ENCODE measurements at regions not wholly inside any gene's neighbourhood (a gene's known extent, or its start where the extent isn't known, plus 50 kb on each side); places are given as distances from the start of the nearest gene placed in this dataset.

DNA sequence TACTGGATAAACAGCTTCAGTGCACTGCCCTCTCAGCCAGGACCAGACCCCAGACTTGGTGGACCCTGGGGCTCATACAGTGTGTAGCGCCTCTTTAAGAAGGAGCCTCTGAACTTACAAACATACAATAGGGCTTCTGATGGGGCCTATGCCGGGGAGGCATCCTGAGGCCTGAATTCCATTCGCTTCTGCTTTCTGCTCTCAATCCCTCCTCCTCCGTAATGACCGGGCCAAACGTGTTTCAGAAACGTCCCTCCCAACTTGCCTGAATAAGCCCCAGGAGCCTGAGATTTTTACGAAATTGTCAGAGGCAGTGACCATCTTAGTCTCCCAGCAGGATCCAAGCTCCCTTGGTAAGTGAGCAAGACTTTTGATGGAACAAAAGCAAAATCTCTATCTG, 128.1 kb upstream of the BOD1 start:
- no peak for DNase-seq

DNA sequence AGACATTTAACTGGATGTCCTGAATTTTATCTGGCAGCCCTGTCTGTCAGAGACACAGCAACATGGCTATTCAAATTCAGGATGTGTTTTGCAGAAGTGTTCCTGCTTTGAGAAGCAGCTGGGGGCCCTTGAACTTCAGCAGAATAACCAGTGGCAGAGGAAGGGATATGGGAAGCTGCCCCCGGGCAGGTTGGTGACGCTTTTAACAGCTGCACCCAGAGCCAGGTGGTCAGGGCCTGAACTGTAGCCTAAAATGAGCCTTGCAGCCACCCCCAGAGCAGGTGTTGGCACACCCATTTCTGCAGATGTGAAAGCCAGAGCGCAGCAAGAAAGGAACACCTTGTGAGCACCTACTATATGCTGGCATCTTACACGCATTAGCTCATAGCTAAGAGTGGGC, 128.7 kb upstream of the BOD1 start:
- no peak for DNase-seq

DNA sequence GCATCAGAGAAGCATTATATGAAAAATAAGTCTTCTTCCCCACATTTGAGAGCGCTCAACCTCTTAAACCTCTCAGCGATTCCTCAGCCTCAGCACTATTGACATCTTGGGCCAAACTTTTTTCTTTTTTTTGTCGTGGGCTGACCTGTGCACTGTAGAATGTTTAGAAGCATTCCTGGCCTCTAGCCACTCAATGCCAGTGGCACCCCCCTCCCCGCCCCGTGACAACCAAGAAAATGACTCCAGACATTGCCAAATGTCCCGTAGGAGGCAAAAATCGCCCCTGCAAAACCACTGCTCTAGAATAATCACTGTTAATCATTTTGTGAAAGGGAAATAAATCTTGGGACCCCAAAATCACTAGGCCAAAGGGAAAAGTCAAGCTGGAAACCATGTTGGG, 129.1 kb upstream of the BOD1 start:
- DNase-seq: no peak

DNA sequence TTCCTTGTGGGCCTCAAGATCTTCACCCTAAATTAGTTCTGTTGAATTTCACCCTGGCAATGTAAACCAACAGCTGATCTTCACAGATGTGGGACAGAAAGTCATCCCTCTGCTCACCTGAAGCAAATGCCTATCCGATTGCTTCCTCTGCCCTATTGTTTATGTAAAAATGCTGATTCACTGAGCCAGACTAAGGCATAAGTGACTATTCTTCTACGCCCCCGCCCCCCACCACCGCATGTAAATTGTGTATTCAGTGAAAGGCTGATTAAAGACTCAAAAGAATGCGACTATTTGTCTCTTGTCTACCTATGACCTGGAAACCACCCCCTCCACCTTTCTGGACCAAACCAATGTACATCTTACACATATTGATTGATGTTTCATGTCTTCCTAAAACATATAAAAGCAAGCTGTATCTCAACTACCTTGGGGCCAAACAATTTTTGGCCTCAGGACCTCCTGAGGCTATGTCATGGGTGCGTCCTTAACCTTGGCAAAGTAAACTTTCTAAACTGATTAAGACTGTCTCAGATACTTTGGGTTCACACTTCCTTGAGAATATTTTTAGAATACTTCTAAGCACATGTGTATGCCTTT, 129.7 kb upstream of the BOD1 start:
- DNase-seq: no peak

DNA sequence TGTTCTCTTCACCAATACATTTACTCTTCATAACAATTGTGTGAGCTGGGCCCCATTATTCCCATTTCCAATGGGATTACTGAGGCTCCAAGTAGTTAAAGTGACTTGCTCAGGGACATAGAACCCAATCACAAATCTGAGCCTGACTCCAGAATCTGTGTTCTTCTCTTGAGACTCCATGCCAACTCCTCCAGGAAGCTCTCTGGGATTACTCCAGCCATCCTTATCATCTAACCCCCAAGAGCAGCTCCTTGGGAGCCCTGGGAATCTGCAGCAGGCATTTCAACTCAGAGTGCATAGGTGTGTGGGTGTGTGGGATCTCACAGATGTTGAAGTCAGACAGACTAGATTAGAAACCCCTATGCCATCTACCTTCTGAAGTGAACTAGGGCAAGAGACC, 131.4 kb upstream of the BOD1 start:
- no peak for DNase-seq

DNA sequence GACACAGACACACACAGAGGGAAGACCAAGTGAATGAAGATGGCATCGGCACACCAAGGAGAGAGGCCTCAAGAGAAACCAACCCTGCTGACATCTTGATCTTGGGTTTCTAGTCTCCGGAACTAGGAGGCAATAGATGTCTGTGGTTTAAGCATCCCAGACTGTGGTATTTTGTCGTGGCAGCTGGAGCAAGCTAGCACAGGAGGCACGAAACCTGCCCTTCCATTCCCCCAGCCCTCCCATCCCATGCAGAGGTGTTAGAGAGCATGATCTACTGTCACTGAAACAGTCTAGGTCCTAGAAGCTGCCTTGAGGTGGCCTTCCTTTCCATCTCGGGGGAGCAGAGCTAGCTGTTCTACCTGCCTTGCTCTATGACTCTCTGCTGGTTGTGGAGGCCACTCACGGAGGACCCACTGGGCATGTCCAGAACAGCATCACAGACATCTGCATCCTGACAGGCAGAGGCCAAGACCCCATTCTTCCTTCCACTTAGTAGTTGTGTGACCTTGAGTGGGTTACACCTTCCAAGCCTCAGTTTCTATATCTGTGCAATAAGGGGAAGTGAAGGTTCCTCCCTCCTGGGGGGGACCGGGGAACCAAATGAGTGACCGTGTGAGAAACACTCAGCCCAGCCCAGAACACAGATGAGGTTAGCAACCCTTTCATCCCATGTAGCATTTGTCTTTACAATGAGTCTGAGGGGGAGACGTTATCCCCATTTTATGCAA, 134.3 kb upstream of the BOD1 start:
- DNase-seq: no peak

DNA sequence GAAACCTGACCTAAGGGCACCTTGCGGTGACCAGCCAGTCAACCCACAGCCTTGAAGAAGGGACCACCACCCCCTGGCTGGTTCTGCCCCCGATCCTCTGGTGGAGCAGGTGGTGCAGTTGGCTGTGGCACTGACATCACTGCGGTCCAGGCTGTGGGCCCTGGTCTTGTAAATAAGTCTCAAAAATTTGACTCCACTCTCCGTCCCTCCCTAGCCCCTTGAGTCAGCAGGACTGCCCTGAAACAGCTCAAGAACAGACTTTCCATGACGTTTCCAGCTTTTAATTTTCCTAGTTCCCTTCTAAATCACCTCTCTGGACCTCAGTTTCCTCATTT, 134.8 kb upstream of the BOD1 start:
- DNase-seq: no peak

DNA sequence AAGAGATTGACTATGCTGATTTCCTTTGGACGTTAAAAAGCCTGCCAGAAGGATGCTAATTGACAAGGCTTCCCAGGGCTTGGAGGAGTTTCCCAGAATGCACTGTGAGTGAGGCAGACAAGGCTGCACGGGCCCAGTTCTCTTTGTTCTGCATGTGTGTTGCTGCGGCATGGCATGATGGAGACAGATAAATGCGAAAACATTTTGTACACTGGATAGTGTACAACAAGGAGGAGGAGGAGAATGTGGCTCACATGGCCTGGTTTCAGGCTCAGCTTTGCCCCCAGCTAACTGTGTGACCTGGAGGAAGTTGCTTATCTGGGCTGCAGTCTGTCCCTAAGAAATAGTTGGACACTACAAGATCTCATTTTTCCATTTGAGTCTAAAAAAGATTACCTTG, 135.5 kb upstream of the CPEB4 start:
- no peak for DNase-seq

DNA sequence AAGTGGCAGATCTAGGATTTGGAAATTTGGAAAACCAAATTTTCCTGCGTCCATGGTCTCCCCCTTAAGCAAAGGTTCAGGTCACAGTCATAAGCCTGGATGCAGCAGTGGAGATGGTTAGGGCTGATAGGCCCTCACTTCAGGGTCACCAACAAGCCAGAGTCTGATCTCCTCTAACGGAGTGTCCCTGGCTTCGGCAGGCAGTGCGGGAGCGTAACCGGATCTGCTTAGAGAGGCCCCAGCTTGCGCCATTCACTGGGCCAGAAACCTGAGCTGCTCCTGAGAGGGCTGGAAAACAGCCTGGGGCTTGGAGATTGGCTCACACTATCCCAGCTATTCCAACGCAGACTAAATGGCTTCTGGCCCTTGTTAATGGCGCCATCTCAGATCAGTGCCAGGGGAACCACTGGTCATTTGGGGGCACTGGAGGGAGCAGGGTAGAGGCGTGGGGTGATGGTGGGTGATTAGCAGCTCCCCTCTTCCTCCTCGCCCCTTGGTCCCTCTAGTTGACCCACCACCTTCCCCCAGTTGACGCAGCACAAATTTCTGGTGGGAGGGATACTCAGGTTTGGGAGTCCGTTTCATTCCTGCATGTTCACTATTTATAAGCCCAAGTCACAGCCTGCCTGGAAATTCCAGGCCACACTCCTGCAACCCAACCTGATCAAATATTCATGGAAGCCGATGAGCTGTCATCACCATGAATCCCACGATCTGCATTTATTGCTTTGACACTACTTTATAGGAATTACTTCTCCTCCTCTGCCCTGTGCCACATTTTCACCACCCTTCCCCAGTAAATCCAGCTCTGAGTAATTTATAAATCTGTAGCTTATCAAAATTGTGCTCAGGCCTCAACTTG, 134.6 kb upstream of the CPEB4 start:
- peak; percentile 3 for DNase-seq

DNA sequence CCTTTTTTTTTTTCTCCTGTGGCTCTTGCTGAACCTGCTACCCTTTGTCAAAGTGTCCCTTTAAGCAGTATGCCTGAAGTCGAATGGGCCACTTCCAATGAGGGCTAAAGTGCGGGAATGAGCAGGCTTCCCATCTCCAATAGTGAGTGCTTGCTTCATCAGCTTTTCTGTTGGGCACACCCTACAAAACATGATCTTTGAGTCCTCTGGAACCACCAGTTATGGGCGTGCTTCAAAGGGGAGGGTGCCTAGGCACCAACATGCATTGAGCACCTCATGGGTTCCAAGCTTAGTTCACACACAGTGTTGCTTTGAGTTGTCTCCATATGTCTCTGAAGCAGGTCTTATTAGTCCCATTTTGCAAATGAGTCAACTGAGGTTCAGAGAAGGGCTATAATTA, 132.8 kb upstream of the CPEB4 start:
- no peak for DNase-seq

DNA sequence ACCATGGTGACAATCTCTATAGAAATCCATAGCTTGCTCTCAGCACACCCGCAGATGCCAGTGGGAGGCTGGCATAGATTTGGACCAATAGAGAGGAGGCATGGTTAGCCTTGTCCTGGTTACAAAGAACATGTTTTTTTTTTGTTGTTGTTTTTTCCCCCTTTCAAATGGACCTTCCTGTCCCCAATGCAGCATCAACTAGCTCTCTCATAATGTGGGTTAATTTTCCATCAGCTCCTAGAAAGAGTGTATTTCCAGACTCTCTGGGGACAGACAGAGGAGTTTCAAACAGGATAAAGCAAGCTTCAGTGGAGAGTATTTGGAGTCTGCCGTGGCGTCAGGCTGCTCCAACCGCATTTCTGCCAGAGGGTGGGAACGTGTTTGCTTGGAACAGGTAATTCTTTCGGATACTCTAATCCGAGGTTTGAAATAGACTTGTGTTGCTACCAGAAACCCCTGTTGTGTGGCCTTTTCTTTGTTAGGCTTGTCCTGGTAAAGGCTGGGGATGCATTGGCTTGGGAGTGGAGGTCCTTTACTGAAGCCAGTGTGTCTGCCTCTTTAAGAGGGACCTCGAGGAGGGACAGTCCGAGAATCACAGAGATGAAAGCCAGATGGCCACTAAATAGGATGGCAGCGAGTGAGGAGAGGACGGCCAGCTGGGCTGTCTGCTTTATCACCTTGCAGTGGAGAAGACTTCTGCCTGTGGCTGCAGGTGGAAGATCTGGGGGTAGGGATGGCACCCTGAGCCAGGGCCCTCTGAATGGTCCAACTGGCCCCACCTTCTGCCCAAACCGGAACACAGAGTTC, 130.5 kb upstream of the CPEB4 start:
- DNase-seq: no peak

DNA sequence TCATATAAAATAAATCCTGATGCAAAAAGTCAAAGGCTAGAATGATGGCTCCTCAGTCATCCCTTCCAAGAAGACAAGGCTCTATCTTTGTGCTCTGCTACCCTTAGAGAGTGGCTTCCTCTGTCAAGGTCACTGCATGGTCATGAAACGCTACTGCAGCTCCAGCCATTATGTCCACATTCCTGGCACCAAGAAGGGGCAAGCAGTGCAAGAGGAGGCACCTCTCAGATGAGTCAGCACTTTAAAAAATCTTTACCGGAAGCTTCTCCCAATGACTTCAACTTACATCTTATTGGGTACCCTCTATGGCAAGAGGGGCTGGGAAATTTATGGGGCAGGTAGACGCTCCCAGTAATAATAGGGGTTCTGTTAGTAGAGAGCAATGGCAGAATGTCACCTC, 129.5 kb upstream of the CPEB4 start:
- DNase-seq: no peak

DNA sequence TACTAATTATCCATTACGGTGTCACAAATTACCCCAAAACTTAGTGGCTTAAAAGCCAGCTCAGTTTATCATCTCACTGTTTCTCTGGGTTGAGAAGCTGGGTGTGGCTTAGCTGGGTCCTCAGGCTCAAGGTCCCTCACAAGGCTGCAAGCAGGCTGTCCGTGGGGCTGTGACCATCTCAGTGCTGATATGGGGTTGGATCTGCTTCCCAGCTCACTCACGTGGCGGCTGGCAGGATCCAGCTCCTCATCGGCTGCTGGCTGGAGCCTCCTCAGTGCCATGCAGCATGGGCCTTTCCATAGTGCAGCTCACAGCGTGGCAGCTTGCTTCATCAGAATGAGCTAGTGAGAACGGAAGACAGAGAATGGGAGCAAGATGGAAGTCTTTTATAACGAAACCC, 128.5 kb upstream of the CPEB4 start:
- DNase-seq: no peak

DNA sequence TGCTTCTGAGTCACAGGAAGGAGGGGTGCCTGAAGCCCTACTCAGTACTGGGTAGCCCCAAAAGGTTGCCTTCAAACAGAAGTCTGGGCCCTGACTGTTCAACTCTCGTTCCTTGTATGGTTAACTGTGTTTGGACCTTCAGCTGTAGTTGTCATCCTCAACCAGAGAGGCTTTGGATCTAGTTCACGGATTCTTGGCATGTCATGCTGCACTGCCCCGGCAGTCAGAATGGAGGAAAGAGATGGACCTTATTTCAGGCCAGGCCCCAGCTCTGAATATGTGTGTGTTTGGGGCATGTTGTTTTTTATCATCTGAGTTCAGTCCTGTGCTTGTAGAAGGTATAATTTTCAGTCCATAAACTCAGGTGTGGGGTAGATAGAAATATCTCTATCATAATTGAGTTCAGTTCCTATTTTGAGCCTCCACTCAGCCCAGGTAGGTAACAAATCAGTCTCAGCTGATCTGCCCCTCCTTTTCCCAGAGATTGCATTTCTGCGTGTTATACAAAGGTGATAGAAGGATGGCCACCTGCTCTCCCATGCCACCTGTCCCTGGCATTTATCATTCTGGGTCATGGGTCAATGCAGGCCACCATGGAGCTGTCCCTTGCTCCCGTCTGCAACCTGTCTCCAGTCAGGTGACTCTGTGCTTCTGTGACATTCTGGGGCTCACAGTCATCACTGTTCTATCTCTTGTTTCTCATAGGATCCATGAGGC, 127.5 kb upstream of the CPEB4 start:
- no peak for DNase-seq

DNA sequence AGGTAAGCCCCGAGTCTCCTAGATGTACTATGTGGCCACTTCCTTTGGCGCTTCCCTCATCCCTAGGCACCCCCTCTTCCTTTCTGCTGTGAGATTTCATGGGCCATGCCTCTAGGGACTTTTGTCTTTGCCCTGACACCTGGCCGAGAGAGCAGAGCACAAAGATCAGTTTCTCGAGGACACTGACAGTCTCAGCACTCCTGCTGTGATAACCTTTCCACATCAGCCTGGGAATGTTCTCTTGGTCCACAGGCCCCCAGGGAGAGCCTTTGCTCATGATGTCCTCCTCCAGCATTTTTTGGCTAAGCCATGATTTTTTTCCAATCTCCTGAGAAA, 127.0 kb upstream of the CPEB4 start:
- no peak for DNase-seq

DNA sequence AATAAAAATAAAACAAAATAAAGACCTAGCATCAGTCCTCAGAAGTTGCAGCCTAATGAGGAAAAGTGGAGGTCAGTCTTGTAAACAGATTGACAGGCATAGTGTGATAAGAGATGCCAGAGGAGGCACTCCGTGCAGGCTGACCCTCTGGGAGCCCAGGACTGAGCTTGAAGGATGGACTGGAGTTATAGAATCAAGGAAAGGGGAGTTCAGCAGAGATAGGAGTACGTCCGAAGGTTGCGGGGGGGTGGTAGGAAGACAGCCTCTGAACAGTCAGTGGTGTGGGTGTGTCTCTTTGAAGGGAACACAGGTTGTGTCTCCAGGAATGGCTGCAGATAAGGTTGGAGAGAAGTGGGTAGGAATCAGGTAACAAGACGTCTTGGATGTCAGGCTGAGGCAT, 126.1 kb upstream of the CPEB4 start:
- no peak for DNase-seq

DNA sequence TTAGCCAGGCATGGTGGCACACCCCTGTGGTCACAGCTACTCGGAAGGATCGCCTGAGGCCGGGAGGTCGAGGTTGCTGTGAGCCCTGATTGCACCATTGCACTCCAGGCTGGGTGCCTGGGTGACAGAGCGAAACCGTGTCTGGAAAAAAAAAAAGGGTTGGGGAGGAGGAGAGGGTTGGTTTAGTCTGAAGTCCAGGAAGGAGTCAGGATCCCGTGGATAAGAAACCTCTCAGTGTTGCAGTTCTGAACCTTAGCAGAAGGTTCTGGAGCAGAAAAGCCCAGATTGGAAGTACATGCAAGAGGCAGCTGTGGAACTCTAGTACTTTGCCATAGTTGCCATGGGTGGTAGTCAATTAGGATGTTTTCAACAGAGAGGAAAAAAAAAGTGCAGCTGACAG, 125.2 kb upstream of the CPEB4 start:
- no peak for DNase-seq

DNA sequence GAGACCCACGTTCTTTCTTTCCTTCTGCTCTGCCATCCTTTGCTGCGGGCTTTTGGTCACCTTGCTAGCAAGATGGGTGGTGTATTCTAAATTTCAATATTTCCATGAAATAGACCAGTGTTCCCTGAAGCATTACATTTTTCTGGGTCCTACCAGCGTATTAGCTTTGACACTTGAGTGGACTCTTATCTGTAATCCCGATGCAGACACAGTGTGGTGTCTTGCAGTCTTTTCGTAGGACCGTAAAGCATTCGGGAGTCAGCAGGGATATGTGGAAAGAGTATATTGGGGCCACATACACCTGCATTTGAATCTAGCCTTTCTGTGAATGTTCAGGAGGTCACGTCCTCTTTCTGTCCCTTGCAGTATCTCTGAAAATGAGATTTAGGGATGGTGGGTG, 124.7 kb upstream of the CPEB4 start:
- DNase-seq: no peak

DNA sequence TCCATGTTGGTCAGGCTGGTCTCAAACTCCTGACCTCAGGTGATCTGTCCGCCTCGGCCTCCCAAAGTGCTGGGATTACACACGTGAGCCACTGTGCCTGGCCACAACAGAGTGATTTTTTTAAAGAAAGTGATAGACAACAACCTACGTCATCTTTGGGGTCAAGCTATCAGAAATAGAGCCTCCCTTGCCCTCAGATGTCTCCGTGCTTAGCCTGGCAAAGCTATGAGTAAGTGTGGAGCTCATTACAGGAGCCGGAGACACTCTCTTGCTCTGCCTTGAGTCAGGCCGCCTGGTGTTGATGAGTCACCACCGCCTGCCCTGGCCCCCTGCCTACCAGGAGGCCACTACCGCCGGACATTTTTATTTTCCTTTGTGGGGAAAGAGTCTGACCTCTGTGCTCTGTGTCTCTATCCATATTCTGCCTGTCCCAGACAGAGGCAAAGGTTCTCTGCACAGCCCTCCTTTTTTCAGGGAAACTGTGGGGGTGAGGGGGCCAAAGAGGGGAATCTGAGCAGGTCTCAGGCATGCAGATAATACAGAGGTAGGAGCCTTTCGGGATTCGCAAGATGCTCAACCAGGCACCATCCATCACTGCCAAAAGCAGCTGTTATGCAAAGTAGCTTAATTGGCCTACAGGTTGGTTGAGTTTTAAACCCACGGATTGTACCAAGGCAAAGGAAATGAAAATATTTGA, 123.7 kb upstream of the CPEB4 start:
- DNase-seq: peak; percentile 94

DNA sequence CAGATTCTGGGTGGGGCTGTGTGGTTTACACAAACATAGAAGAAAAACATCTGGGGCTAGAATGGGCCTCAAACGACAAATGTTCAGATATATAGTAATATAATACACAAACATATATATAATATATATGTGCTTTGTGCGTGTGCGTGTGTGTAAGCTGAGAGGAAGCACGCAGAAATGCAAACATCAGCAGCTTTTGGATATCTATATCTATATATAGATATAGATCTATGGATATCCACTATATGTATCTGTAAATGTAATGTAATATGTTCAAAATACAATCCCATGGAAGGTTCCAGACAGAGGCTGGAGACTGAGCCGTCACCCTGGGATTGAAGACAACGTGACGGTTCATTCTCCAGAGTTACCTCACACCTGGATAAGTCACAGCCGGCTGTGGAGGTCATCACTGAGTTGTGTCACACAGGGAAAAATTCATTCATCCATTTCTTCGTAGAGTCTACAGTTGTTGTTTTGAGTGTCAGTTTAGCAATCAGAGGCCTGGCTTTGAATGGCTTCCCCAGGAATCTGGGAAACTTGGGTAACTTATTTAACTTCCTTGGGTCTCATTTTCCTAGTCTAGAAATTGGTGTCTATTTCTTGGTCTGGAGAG, 123.0 kb upstream of the CPEB4 start:
- DNase-seq: no peak

DNA sequence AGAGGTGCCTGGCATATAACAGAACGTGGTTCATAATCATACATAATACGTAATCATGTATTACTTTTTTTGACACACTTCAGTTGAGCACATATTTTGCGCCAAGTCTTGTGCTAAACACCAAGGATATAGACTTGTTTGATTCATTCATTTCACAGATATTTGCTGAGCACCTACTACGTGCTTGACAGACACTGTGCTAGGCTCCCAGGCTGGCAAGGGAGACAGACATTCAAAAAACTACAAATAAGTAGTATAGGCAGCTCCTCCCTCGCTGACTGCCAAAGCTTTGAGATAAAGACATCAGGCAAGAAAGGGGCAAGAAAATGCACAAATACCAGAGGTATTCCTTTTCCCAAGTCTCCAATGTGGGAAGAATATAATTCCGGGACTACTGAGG, 122.5 kb upstream of the CPEB4 start:
- no peak for DNase-seq

Measured in fibroblast of skin of back (primary cell).